ENCODE measurements at regions not wholly inside any gene's neighbourhood (a gene's known extent, or its start where the extent isn't known, plus 50 kb on each side); places are given as distances from the start of the nearest gene placed in this dataset.

DNA sequence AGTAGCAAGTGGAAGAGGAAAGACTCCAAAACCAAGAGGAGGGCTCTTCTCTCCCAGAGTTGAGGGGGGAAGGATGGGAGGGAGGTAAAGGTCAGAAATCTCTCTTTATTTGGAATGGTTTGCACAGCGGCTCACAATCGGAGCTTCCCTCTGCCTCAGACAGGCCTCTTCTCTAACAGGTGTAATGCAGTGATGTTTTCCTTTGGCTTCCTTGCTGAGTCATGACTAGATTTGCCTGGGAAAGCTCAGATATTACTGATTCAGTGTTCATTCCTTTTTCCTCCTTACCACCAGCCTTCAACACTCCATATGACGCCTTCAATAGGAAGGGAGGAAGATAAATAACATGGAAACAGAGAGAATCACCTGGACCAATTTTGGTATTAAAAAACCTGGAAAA is 136.6 kb downstream of the RNF152 start:
- DNase-seq (ENCODE audit: low read depth), result no peak
- TF ChIP-seq CTCF (IDR thresholded peaks at IDR 0.05; ENCODE audit: insufficient read depth, low read depth, low read length, missing control alignments), result no peak
- H3K4me3 ChIP-seq (ENCODE audit: low read length), result no peak overlapping the region

DNA sequence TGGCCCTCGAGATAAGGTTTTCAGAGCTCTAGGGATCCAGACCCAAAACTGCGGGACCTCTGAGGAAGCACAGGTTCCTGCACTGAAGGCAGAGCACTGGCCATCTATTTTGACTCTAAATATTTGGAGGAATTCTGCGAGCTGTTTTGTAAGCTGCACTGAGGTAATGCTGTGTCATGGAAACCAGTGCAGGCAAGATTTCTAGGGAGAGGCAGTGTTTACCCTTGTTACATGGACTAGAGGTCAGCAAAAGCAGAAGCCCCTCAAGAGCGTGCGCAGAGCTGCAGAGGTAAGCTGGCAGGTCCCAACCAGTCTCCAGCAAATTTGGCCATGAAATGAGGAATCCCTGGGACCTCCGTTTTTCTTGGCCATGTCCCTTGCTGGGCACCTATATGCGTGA is 137.3 kb downstream of the RNF152 start:
- no peak for TF ChIP-seq CTCF (IDR thresholded peaks at IDR 0.05; ENCODE audit: insufficient read depth, low read depth, low read length, missing control alignments)
- DNase-seq (ENCODE audit: low read depth), result peak; percentile 25
- H3K4me3 ChIP-seq (ENCODE audit: low read length), result no peak overlapping the region

GRCh38 chr18:61754039-61754583 is 138.7 kb downstream of the RNF152 start:
- no peak for TF ChIP-seq CTCF (IDR thresholded peaks at IDR 0.05; ENCODE audit: insufficient read depth, low read depth, low read length, missing control alignments)
- DNase-seq (ENCODE audit: low read depth), result no peak
- H3K4me3 ChIP-seq (ENCODE audit: low read length), result no peak overlapping the region

- no peak for DNase-seq (ENCODE audit: low read depth)
- no peak overlapping the region for H3K4me3 ChIP-seq (ENCODE audit: low read length)
- TF ChIP-seq CTCF (IDR thresholded peaks at IDR 0.05; ENCODE audit: insufficient read depth, low read depth, low read length, missing control alignments), result no peak
Measured at GRCh38 chr18:61753373-61753772, 139.4 kb downstream of the RNF152 start.

DNA sequence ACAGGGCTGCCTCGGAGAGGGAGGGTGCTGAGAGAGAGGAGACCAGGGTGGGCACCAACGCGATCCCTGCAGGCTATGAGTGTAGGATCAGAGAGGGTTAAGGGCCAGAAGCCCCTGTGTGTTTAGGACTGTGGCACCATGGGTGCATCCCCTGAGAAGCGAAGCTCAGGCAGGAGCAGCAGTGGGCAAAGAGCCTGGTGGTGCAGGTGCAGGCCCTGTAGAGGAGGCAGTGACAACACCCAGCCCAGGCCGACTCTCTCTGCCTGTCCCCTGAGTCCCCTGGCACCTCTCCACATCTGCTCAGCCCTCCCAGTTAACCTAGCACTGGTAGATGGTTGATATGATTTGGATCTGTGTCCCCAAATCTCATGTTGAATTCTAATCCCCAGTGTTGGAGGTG is 139.8 kb downstream of the RNF152 start:
- H3K4me3 ChIP-seq (ENCODE audit: low read length), result no peak overlapping the region
- DNase-seq (ENCODE audit: low read depth), result no peak
- TF ChIP-seq CTCF (IDR thresholded peaks at IDR 0.05; ENCODE audit: insufficient read depth, low read depth, low read length, missing control alignments), result no peak

GRCh38 chr18:61750840-61751668 is 141.8 kb downstream of the RNF152 start:
- no peak for TF ChIP-seq CTCF (IDR thresholded peaks at IDR 0.05; ENCODE audit: insufficient read depth, low read depth, low read length, missing control alignments)
- no peak overlapping the region for H3K4me3 ChIP-seq (ENCODE audit: low read length)
- DNase-seq (ENCODE audit: low read depth), result no peak

GRCh38 chr18:61749546-61749945 is 143.3 kb downstream of the RNF152 start:
- no peak for TF ChIP-seq CTCF (IDR thresholded peaks at IDR 0.05; ENCODE audit: insufficient read depth, low read depth, low read length, missing control alignments)
- DNase-seq (ENCODE audit: low read depth), result no peak
- no peak overlapping the region for H3K4me3 ChIP-seq (ENCODE audit: low read length)

Data from epithelial cell of esophagus (primary cell).